HG02981 (cell line): ENCODE measurements at regions not wholly inside any gene's neighbourhood (a gene's known extent, or its start where the extent isn't known, plus 50 kb on each side); places are given as distances from the start of the nearest gene placed in this dataset.
A peak's percentile ranks its signal among the peaks of the same experiment; 100 is the strongest.
"Not testable (repeated sequence)": the region's sequence is repeated elsewhere in the genome, so short reads cannot be mapped to it uniquely, and the experiment has no call there.

ENCODE experiments used
- ATAC-seq: cut with Tn5 transposase; IDR thresholded peaks from one replicate; pipeline ENCODE4 v1.9.1; 2021; ENCODE audit warnings: mild to moderate bottlenecking, moderate library complexity; ENCODE audit not compliant: unreplicated experiment

- no peak for ATAC-seq
Measured at GRCh38 chr9:27671636-27672035, 98.4 kb upstream of the C9orf72 start.

GRCh38 chr9:27672718-27673117 is 99.4 kb upstream of the C9orf72 start:
- no peak for ATAC-seq

- no peak for ATAC-seq
Measured at GRCh38 chr9:27673641-27674040, 100.4 kb upstream of the C9orf72 start.

- ATAC-seq, result no peak
Measured at GRCh38 chr9:27675354-27675753, 102.1 kb upstream of the C9orf72 start.

- ATAC-seq, result no peak
Measured at GRCh38 chr9:27676827-27677226, 103.5 kb upstream of the C9orf72 start.

- no peak for ATAC-seq
Measured at GRCh38 chr9:27679338-27679737, 106.1 kb upstream of the C9orf72 start.

GRCh38 chr9:27683181-27683580 is 109.9 kb upstream of the C9orf72 start:
- no peak for ATAC-seq

GRCh38 chr9:27688954-27689353 is 115.7 kb upstream of the C9orf72 start:
- no peak for ATAC-seq

- ATAC-seq, result not testable (repeated sequence)
Measured at GRCh38 chr9:27690816-27691215, 117.5 kb upstream of the C9orf72 start.

GRCh38 chr9:27699621-27700020 is 126.3 kb upstream of the C9orf72 start:
- ATAC-seq, result no peak

GRCh38 chr9:27701016-27701415 is 127.7 kb upstream of the C9orf72 start:
- ATAC-seq, result no peak

- no peak for ATAC-seq
Measured at GRCh38 chr9:27701587-27701986, 128.3 kb upstream of the C9orf72 start.

GRCh38 chr9:27703216-27703980 is 130.1 kb upstream of the C9orf72 start:
- no peak for ATAC-seq

- ATAC-seq, result no peak
Measured at GRCh38 chr9:27711241-27711640, 138.0 kb upstream of the C9orf72 start.

GRCh38 chr9:27712806-27713205 is 139.5 kb upstream of the C9orf72 start:
- no peak for ATAC-seq

GRCh38 chr9:27714388-27714787 is 141.1 kb upstream of the C9orf72 start:
- ATAC-seq, result no peak

- no peak for ATAC-seq
Measured at GRCh38 chr9:27715651-27716050, 142.4 kb upstream of the C9orf72 start.

- no peak for ATAC-seq
Measured at GRCh38 chr9:27717991-27718390, 144.7 kb upstream of the C9orf72 start.

GRCh38 chr9:27719711-27720110 is 146.4 kb upstream of the C9orf72 start:
- no peak for ATAC-seq

- no peak for ATAC-seq
Measured at GRCh38 chr9:27722866-27723265, 149.6 kb upstream of the C9orf72 start.

- ATAC-seq, result peak; percentile 82
Measured at GRCh38 chr9:27726244-27727081, 153.2 kb upstream of the C9orf72 start.

GRCh38 chr9:27732494-27732893 is 159.2 kb upstream of the C9orf72 start:
- no peak for ATAC-seq
